Type B pancreatic cell (in vitro differentiated cells): ENCODE measurements at regions not wholly inside any gene's neighbourhood (a gene's known extent, or its start where the extent isn't known, plus 50 kb on each side); places are given as distances from the start of the nearest gene placed in this dataset.

ENCODE experiments used
- DNase-seq: peaks from one replicate; pipeline ENCODE4 v3.0.0; 2021; ENCODE audit warnings: mixed read lengths; ENCODE audit not compliant: unreplicated experiment; ENCODE audit errors: extremely low spot score
- H3K27ac Mint-ChIP-seq: 2 replicates; pipeline ENCODE4 v1.8.0; 2021; ENCODE audit warnings: mild to moderate bottlenecking, mixed read lengths
- H3K27me3 Mint-ChIP-seq: 2 replicates; pipeline ENCODE4 v1.8.0; 2021; ENCODE audit warnings: mixed read lengths
- H3K36me3 Mint-ChIP-seq: 2 replicates; pipeline ENCODE4 v1.8.0; 2021; ENCODE audit warnings: mixed read lengths
- H3K4me1 Mint-ChIP-seq: one replicate; pipeline ENCODE4 v1.8.0; 2021; ENCODE audit warnings: mixed read lengths; ENCODE audit not compliant: unreplicated experiment
- H3K4me3 Mint-ChIP-seq: 2 replicates; pipeline ENCODE4 v1.8.0; 2021; ENCODE audit warnings: mild to moderate bottlenecking, mixed read lengths
- H3K9me3 Mint-ChIP-seq: 2 replicates; pipeline ENCODE4 v1.8.0; 2021; ENCODE audit warnings: mixed read lengths
- TF ChIP-seq, protein P1 (sequence below): fragments of 200-600 bp; sonication (generic); conservative IDR thresholded peaks from 2 replicates; pipeline ENCODE4 v1.5.0; 2021; ENCODE audit warnings: antibody characterized with exemption, mild to moderate bottlenecking

GRCh38 chr6:139762587-139763031, 388.2 kb upstream of the CITED2 start:
- Mint-ChIP-seq H3K27me3 (no peaks in the 10 kb centered on the region), H3K4me1 (peaks cover 32% of the 10 kb centered on the region), H3K27ac (no peak overlapping the region), H3K9me3 (no peaks in the 10 kb centered on the region), H3K4me3 (no peak overlapping the region), H3K36me3 (no peaks in the 10 kb centered on the region)
- TF ChIP-seq, protein P1, sequence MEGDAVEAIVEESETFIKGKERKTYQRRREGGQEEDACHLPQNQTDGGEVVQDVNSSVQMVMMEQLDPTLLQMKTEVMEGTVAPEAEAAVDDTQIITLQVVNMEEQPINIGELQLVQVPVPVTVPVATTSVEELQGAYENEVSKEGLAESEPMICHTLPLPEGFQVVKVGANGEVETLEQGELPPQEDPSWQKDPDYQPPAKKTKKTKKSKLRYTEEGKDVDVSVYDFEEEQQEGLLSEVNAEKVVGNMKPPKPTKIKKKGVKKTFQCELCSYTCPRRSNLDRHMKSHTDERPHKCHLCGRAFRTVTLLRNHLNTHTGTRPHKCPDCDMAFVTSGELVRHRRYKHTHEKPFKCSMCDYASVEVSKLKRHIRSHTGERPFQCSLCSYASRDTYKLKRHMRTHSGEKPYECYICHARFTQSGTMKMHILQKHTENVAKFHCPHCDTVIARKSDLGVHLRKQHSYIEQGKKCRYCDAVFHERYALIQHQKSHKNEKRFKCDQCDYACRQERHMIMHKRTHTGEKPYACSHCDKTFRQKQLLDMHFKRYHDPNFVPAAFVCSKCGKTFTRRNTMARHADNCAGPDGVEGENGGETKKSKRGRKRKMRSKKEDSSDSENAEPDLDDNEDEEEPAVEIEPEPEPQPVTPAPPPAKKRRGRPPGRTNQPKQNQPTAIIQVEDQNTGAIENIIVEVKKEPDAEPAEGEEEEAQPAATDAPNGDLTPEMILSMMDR: no peak
- no peak for DNase-seq

- H3K27me3 Mint-ChIP-seq: no peaks in the 10 kb centered on the region
- H3K4me3 Mint-ChIP-seq: no peak overlapping the region
- TF ChIP-seq, protein P1: no peak
- H3K4me1 Mint-ChIP-seq: peaks cover 22% of the 10 kb centered on the region
- no peaks in the 10 kb centered on the region for H3K9me3 Mint-ChIP-seq
- no peaks in the 10 kb centered on the region for H3K36me3 Mint-ChIP-seq
- no peak for DNase-seq
- H3K27ac Mint-ChIP-seq: no peak overlapping the region
These were observed 385.7 kb upstream of the CITED2 start for GRCh38 chr6:139760128-139760527.

GRCh38 chr6:139759086-139759485, 384.6 kb upstream of the CITED2 start:
- H3K4me1 Mint-ChIP-seq: peaks cover 23% of the 10 kb centered on the region
- TF ChIP-seq, protein P1: no peak
- no peak overlapping the region for H3K27ac Mint-ChIP-seq
- DNase-seq: no peak
- H3K27me3 Mint-ChIP-seq: no peaks in the 10 kb centered on the region
- no peaks in the 10 kb centered on the region for H3K9me3 Mint-ChIP-seq
- no peak overlapping the region for H3K4me3 Mint-ChIP-seq
- H3K36me3 Mint-ChIP-seq: no peaks in the 10 kb centered on the region

DNA sequence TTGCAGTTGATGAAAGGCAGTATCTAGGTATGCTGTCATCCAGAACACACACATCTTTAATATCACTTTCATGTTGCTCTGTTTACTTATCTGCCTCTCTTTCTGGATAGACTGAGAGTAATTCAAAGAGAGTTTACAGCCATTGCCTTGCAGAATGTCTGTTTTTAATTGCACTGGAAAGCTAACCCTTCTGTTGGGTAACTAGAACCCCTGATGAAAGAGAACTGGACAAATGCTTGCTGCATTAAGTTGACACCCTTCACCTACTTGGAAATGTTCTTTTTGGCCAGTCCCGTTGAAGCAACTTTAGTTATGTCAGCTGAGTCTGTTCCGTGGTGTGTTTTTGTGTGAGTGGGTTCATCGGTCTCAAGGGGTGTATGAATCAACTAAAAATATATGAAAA, 383.8 kb upstream of the CITED2 start:
- Mint-ChIP-seq H3K36me3 (no peaks in the 10 kb centered on the region), H3K27me3 (no peaks in the 10 kb centered on the region), H3K4me1 (peaks cover 27% of the 10 kb centered on the region), H3K9me3 (no peaks in the 10 kb centered on the region), H3K4me3 (no peak overlapping the region), H3K27ac (no peak overlapping the region)
- DNase-seq: no peak
- TF ChIP-seq, protein P1: no peak

GRCh38 chr6:139757784-139758183, 383.3 kb upstream of the CITED2 start:
- Mint-ChIP-seq H3K4me1 (peaks cover 24% of the 10 kb centered on the region), H3K9me3 (no peaks in the 10 kb centered on the region), H3K4me3 (no peak overlapping the region), H3K36me3 (no peaks in the 10 kb centered on the region), H3K27me3 (no peaks in the 10 kb centered on the region), H3K27ac (no peak overlapping the region)
- TF ChIP-seq, protein P1: no peak
- no peak for DNase-seq

- Mint-ChIP-seq H3K9me3 (no peaks in the 10 kb centered on the region), H3K4me3 (no peak overlapping the region), H3K36me3 (no peaks in the 10 kb centered on the region), H3K4me1 (peaks cover 33% of the 10 kb centered on the region), H3K27me3 (no peaks in the 10 kb centered on the region), H3K27ac (no peak overlapping the region)
- no peak for DNase-seq
- TF ChIP-seq, protein P1: no peak
These were observed 381.9 kb upstream of the CITED2 start for GRCh38 chr6:139756381-139756780.
